ENCODE measurements at regions not wholly inside any gene's neighbourhood (a gene's known extent, or its start where the extent isn't known, plus 50 kb on each side); places are given as distances from the start of the nearest gene placed in this dataset.

GRCh38 chr13:26923824-26924605 lies 163.4 kb upstream of the GPR12 start (continued):
- TF ChIP-seq SRSF3 (IDR thresholded peaks at IDR 0.05; ENCODE audit: insufficient read depth, low read length) (no peak), KLF6 (CRISPR knock-in tag; IDR thresholded peaks at IDR 0.05; ENCODE audit: borderline replicate concordance) (no peak), POLR2A (conservative IDR thresholded peaks at IDR 0.05) (no peak)
- TF ChIP-seq, protein P1, sequence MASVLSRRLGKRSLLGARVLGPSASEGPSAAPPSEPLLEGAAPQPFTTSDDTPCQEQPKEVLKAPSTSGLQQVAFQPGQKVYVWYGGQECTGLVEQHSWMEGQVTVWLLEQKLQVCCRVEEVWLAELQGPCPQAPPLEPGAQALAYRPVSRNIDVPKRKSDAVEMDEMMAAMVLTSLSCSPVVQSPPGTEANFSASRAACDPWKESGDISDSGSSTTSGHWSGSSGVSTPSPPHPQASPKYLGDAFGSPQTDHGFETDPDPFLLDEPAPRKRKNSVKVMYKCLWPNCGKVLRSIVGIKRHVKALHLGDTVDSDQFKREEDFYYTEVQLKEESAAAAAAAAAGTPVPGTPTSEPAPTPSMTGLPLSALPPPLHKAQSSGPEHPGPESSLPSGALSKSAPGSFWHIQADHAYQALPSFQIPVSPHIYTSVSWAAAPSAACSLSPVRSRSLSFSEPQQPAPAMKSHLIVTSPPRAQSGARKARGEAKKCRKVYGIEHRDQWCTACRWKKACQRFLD (CRISPR knock-in tag; IDR thresholded peaks at IDR 0.05), result no peak

- Histone ChIP-seq H3K9ac (ENCODE audit: insufficient read depth in 1 of 2, low read depth in 2 of 2, low read length in 2 of 2) (no peak overlapping the region), H4K20me1 (replicated peaks; ENCODE audit: control insufficient read depth, insufficient read depth, low read length) (no peaks in the 10 kb centered on the region; the same call in 1 of the 2 replicates), H3K4me2 (ENCODE audit: insufficient read depth, low read length) (no peak overlapping the region), H3K79me2 (ENCODE audit: control insufficient read depth, insufficient read depth, low read length) (no peaks in the 10 kb centered on the region), H2AFZ (ENCODE audit: low read depth, low read length) (no peak overlapping the region), H3K9me1 (ENCODE audit: control insufficient read depth, insufficient read depth, low read length) (no peaks in the 10 kb centered on the region), H3K4me1 (replicated peaks in 1 of 2; ENCODE audit: control insufficient read depth in 2 of 2, insufficient read depth in 2 of 2, low read length in 2 of 2) (no peaks in the 10 kb centered on the region), H3K27ac (ENCODE audit: extremely low read depth, low read depth, low read length) (no peak overlapping the region), H3K27me3 (ENCODE audit: control insufficient read depth in 2 of 2, insufficient read depth in 2 of 2, low read length in 2 of 2) (peaks cover 0 to 42% of the 10 kb centered on the region in 2 experiments; a peak in 4 of 5 replicates), H3K36me3 (ENCODE audit: control insufficient read depth, insufficient read depth, low read length) (no peaks in the 10 kb centered on the region), H3K9me3 (replicated peaks; ENCODE audit: control insufficient read depth, insufficient read depth, low read depth, low read length) (no peaks in the 10 kb centered on the region), H3K4me3 (no peak overlapping the region)
- in situ Hi-C loops (cut with MboI), result no loop called here
- BruUV-seq (replicated peaks), result no TSS peak
- intact Hi-C loops (cut with micrococcal nuclease), result loop anchor here (10.0 kb wide), 1 partner anchor 437 kb away; no protein-coding TSS in a partner anchor
- ATAC-seq, result no peak
- CTCF ChIA-PET (ENCODE audit: low intra/inter-chr PET ratio), result no interaction called here
- DNase-seq (ENCODE audit: extremely low read depth in 1 of 4, low spot score in 3 of 4), result no peak
- FAIRE-seq, result no peak
- WGBS (ENCODE audit: insufficient coverage, low coverage, missing lambda C conversion rate), result 0% methylated on average over 6 of the region's 7 CpGs
- POLR2A ChIA-PET, result interaction anchor here (0.7 kb wide), 1 partner anchor 33 kb away, joined by 3 read pairs; no protein-coding TSS in a partner anchor
- TF ChIP-seq MYC (IDR thresholded peaks at IDR 0.05; ENCODE audit: low read depth, low read length) (no peak), MYC (CRISPR knock-in tag; IDR thresholded peaks at IDR 0.05; ENCODE audit: borderline replicate concordance, low read depth) (no peak), MCM2 (IDR thresholded peaks at IDR 0.05; ENCODE audit: low read depth) (no peak), DIDO1 (tag; IDR thresholded peaks at IDR 0.05; ENCODE audit: low read depth) (no peak), RAD21 (CRISPR knock-in tag; conservative IDR thresholded peaks at IDR 0.05 in 1 of 2, IDR thresholded peaks at IDR 0.05 in 1 of 2) (no peak), SP1 (CRISPR knock-in tag; IDR thresholded peaks at IDR 0.05) (no peak), MXI1 (IDR thresholded peaks at IDR 0.05; ENCODE audit: low read depth, low read length) (no peak), ZNF584 (CRISPR knock-in tag; IDR thresholded peaks at IDR 0.05; ENCODE audit: low read depth) (no peak), ZNF668 (CRISPR knock-in tag; IDR thresholded peaks at IDR 0.05) (no peak)
- TF ChIP-seq, protein P2, sequence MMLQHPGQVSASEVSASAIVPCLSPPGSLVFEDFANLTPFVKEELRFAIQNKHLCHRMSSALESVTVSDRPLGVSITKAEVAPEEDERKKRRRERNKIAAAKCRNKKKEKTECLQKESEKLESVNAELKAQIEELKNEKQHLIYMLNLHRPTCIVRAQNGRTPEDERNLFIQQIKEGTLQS (IDR thresholded peaks at IDR 0.05), result no peak
- TF ChIP-seq, protein P2 (CRISPR knock-in tag; conservative IDR thresholded peaks at IDR 0.05), result no peak
- TF ChIP-seq, protein P3, sequence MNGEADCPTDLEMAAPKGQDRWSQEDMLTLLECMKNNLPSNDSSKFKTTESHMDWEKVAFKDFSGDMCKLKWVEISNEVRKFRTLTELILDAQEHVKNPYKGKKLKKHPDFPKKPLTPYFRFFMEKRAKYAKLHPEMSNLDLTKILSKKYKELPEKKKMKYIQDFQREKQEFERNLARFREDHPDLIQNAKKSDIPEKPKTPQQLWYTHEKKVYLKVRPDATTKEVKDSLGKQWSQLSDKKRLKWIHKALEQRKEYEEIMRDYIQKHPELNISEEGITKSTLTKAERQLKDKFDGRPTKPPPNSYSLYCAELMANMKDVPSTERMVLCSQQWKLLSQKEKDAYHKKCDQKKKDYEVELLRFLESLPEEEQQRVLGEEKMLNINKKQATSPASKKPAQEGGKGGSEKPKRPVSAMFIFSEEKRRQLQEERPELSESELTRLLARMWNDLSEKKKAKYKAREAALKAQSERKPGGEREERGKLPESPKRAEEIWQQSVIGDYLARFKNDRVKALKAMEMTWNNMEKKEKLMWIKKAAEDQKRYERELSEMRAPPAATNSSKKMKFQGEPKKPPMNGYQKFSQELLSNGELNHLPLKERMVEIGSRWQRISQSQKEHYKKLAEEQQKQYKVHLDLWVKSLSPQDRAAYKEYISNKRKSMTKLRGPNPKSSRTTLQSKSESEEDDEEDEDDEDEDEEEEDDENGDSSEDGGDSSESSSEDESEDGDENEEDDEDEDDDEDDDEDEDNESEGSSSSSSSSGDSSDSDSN (IDR thresholded peaks at IDR 0.05; ENCODE audit: borderline replicate concordance in 1 of 2, low read depth in 2 of 2, low read length in 2 of 2), result no peak
Observed at GRCh38 chr13:26921918-26922317, 161.3 kb upstream of the GPR12 start.

All from K562 (cell line).